ENCODE measurements at regions not wholly inside any gene's neighbourhood (a gene's known extent, or its start where the extent isn't known, plus 50 kb on each side); places are given as distances from the start of the nearest gene placed in this dataset.

- TF ChIP-seq ZNF462 (CRISPR knock-in tag; IDR thresholded peaks at IDR 0.05): no peak
- TF ChIP-seq POLR2AphosphoS5 (IDR thresholded peaks at IDR 0.05; ENCODE audit: low read depth): no peak
- TF ChIP-seq JUNB (IDR thresholded peaks at IDR 0.05; ENCODE audit: unreplicated experiment): no peak
- TF ChIP-seq ETS1 (IDR thresholded peaks at IDR 0.05): no peak
- no peak for TF ChIP-seq ZNF114 (CRISPR knock-in tag; IDR thresholded peaks at IDR 0.05)
- TF ChIP-seq NANOG (IDR thresholded peaks at IDR 0.05; ENCODE audit: borderline replicate concordance): no peak
- TF ChIP-seq EZH2 (IDR thresholded peaks at IDR 0.05; ENCODE audit: low read depth, unreplicated experiment): no peak
Observed at GRCh38 chr16:88320947-88321634, 61.7 kb upstream of the ZNF469 start (continued).
